Activated CD4-positive, alpha-beta T cell treated with anti-CD3 and anti-CD28 coated beads, Interleukin-2, amount 10 ng/mL, durations not matched to agents 7 days and 5 days (primary cell): ENCODE measurements at regions not wholly inside any gene's neighbourhood (a gene's known extent, or its start where the extent isn't known, plus 50 kb on each side); places are given as distances from the start of the nearest gene placed in this dataset.

Source experiments
- CTCF ChIA-PET: fragments of 350-600 bp; sonication (Branson Sonifier 250); formaldehyde crosslinking; loops from one replicate; lab custom pipeline; 2021; ENCODE audit warnings: antibody characterized with exemption; lab: Charles Lee
- POLR2A ChIA-PET: fragments of 350-600 bp; sonication (Branson Sonifier 250); formaldehyde crosslinking; loops from one replicate; lab custom pipeline; 2021; ENCODE audit warnings: antibody characterized with exemption; lab: Charles Lee
- DNase-seq: peaks from one replicate; pipeline ENCODE4 v3.0.0-alpha.2; 2020
- H3K27ac Mint-ChIP-seq: one replicate; pipeline ENCODE4 v1.8.0; 2021; ENCODE audit warnings: mild to moderate bottlenecking, moderate library complexity, mixed read lengths
- H3K27me3 Mint-ChIP-seq: one replicate; pipeline ENCODE4 v1.8.0; 2021; ENCODE audit warnings: mixed read lengths
- H3K36me3 Mint-ChIP-seq: one replicate; pipeline ENCODE4 v1.8.0; 2021; ENCODE audit warnings: low read depth, mixed read lengths
- H3K4me1 Mint-ChIP-seq: one replicate; pipeline ENCODE4 v1.8.0; 2021; ENCODE audit warnings: mixed read lengths
- H3K4me3 Mint-ChIP-seq: one replicate; pipeline ENCODE4 v1.8.0; 2021; ENCODE audit warnings: mild to moderate bottlenecking, moderate library complexity, mixed read lengths
- H3K9me3 Mint-ChIP-seq: one replicate; pipeline ENCODE4 v1.8.0; 2021; ENCODE audit warnings: mixed read lengths

- H3K36me3 Mint-ChIP-seq: no peaks in the 10 kb centered on the region
- POLR2A ChIA-PET: no interaction called here
Observed at GRCh38 chr15:62452667-62453066, 287.6 kb upstream of the C2CD4B start.

GRCh38 chr15:62453375-62453774 is 288.3 kb upstream of the C2CD4B start:
- H3K4me1 Mint-ChIP-seq: no peaks in the 10 kb centered on the region
- ChIA-PET CTCF (no interaction called here), POLR2A (no interaction called here)

More at GRCh38 chr15:62452667-62453066, 287.6 kb upstream of the C2CD4B start:
- CTCF ChIA-PET: no interaction called here
- H3K4me3 Mint-ChIP-seq: no peak overlapping the region
- no peaks in the 10 kb centered on the region for H3K27me3 Mint-ChIP-seq
- H3K4me1 Mint-ChIP-seq: no peaks in the 10 kb centered on the region
- no peak overlapping the region for H3K27ac Mint-ChIP-seq
- DNase-seq: no peak
- no peaks in the 10 kb centered on the region for H3K9me3 Mint-ChIP-seq

GRCh38 chr15:62453981-62454380 is 288.9 kb upstream of the C2CD4B start:
- Mint-ChIP-seq H3K4me3 (no peak overlapping the region), H3K27ac (no peak overlapping the region), H3K9me3 (no peaks in the 10 kb centered on the region), H3K36me3 (no peaks in the 10 kb centered on the region), H3K4me1 (no peaks in the 10 kb centered on the region), H3K27me3 (no peaks in the 10 kb centered on the region)
- ChIA-PET POLR2A (no interaction called here), CTCF (no interaction called here)
- DNase-seq: no peak

More at GRCh38 chr15:62453375-62453774, 288.3 kb upstream of the C2CD4B start:
- no peak for DNase-seq
- Mint-ChIP-seq H3K9me3 (no peaks in the 10 kb centered on the region), H3K4me3 (no peak overlapping the region), H3K27ac (no peak overlapping the region), H3K36me3 (no peaks in the 10 kb centered on the region), H3K27me3 (no peaks in the 10 kb centered on the region)

- ChIA-PET CTCF (no interaction called here), POLR2A (no interaction called here)
- H3K27ac Mint-ChIP-seq: no peak overlapping the region
- no peak overlapping the region for H3K4me3 Mint-ChIP-seq
- H3K36me3 Mint-ChIP-seq: no peaks in the 10 kb centered on the region
- no peak for DNase-seq
- no peaks in the 10 kb centered on the region for H3K9me3 Mint-ChIP-seq
- H3K4me1 Mint-ChIP-seq: no peaks in the 10 kb centered on the region
- H3K27me3 Mint-ChIP-seq: no peaks in the 10 kb centered on the region
Observed at GRCh38 chr15:62454567-62455172, 289.6 kb upstream of the C2CD4B start.

- Mint-ChIP-seq H3K27ac (no peak overlapping the region), H3K4me1 (no peaks in the 10 kb centered on the region), H3K36me3 (no peaks in the 10 kb centered on the region), H3K27me3 (no peaks in the 10 kb centered on the region), H3K4me3 (no peak overlapping the region), H3K9me3 (no peaks in the 10 kb centered on the region)
- no peak for DNase-seq
- POLR2A ChIA-PET: no interaction called here
- CTCF ChIA-PET: no interaction called here
Observed at GRCh38 chr15:62455441-62455921, 290.4 kb upstream of the C2CD4B start.

- no peak overlapping the region for H3K27ac Mint-ChIP-seq
- no peaks in the 10 kb centered on the region for H3K4me1 Mint-ChIP-seq
- no peaks in the 10 kb centered on the region for H3K36me3 Mint-ChIP-seq
- H3K27me3 Mint-ChIP-seq: no peaks in the 10 kb centered on the region
- H3K9me3 Mint-ChIP-seq: no peaks in the 10 kb centered on the region
- no peak for DNase-seq
- POLR2A ChIA-PET: no interaction called here
- CTCF ChIA-PET: no interaction called here
- no peak overlapping the region for H3K4me3 Mint-ChIP-seq
Observed at GRCh38 chr15:62456011-62456920, 291.2 kb upstream of the C2CD4B start.

GRCh38 chr15:62457100-62457499 is 292.0 kb upstream of the C2CD4B start:
- H3K27ac Mint-ChIP-seq: no peak overlapping the region
- ChIA-PET CTCF (no interaction called here), POLR2A (no interaction called here)
- H3K27me3 Mint-ChIP-seq: no peaks in the 10 kb centered on the region
- H3K9me3 Mint-ChIP-seq: no peaks in the 10 kb centered on the region
- no peaks in the 10 kb centered on the region for H3K36me3 Mint-ChIP-seq
- H3K4me1 Mint-ChIP-seq: no peaks in the 10 kb centered on the region
- no peak overlapping the region for H3K4me3 Mint-ChIP-seq
- DNase-seq: no peak

GRCh38 chr15:62459875-62460274 is 294.8 kb upstream of the C2CD4B start:
- Mint-ChIP-seq H3K27me3 (peaks cover 2% of the 10 kb centered on the region), H3K4me3 (no peak overlapping the region)
- POLR2A ChIA-PET: no interaction called here

GRCh38 chr15:62462268-62462667 is 297.2 kb upstream of the C2CD4B start:
- H3K9me3 Mint-ChIP-seq: no peaks in the 10 kb centered on the region
- ChIA-PET CTCF (no interaction called here), POLR2A (no interaction called here)
- no peak overlapping the region for H3K4me3 Mint-ChIP-seq
- no peaks in the 10 kb centered on the region for H3K36me3 Mint-ChIP-seq
- H3K4me1 Mint-ChIP-seq: no peaks in the 10 kb centered on the region
- no peak for DNase-seq
- no peak overlapping the region for H3K27ac Mint-ChIP-seq
- peaks cover 2% of the 10 kb centered on the region for H3K27me3 Mint-ChIP-seq

More at GRCh38 chr15:62459875-62460274, 294.8 kb upstream of the C2CD4B start:
- Mint-ChIP-seq H3K4me1 (no peaks in the 10 kb centered on the region), H3K36me3 (no peaks in the 10 kb centered on the region), H3K9me3 (no peaks in the 10 kb centered on the region), H3K27ac (no peak overlapping the region)
- no peak for DNase-seq
- CTCF ChIA-PET: interaction anchor here (0.6 kb wide), 1 partner anchor 9 kb away, joined by 3 read pairs; no protein-coding TSS in a partner anchor

- POLR2A ChIA-PET: no interaction called here
- H3K27ac Mint-ChIP-seq: no peak overlapping the region
- no peaks in the 10 kb centered on the region for H3K36me3 Mint-ChIP-seq
- peaks cover 2% of the 10 kb centered on the region for H3K27me3 Mint-ChIP-seq
- CTCF ChIA-PET: no interaction called here
- no peaks in the 10 kb centered on the region for H3K9me3 Mint-ChIP-seq
- H3K4me1 Mint-ChIP-seq: no peaks in the 10 kb centered on the region
- DNase-seq: no peak
- H3K4me3 Mint-ChIP-seq: no peak overlapping the region
Observed at GRCh38 chr15:62462721-62463120, 297.6 kb upstream of the C2CD4B start.

- POLR2A ChIA-PET: no interaction called here
- peaks cover 2% of the 10 kb centered on the region for H3K27me3 Mint-ChIP-seq
- H3K36me3 Mint-ChIP-seq: no peaks in the 10 kb centered on the region
- H3K9me3 Mint-ChIP-seq: no peaks in the 10 kb centered on the region
- H3K4me1 Mint-ChIP-seq: no peaks in the 10 kb centered on the region
- CTCF ChIA-PET: no interaction called here
- H3K27ac Mint-ChIP-seq: no peak overlapping the region
- H3K4me3 Mint-ChIP-seq: no peak overlapping the region
- no peak for DNase-seq
Observed at GRCh38 chr15:62464705-62465104, 299.6 kb upstream of the C2CD4B start.

GRCh38 chr15:62465173-62465572 is 300.1 kb upstream of the C2CD4B start:
- no peak overlapping the region for H3K27ac Mint-ChIP-seq
- no peaks in the 10 kb centered on the region for H3K4me1 Mint-ChIP-seq
- peaks cover 2% of the 10 kb centered on the region for H3K27me3 Mint-ChIP-seq
- no peaks in the 10 kb centered on the region for H3K9me3 Mint-ChIP-seq
- ChIA-PET POLR2A (no interaction called here), CTCF (no interaction called here)
- H3K36me3 Mint-ChIP-seq: no peaks in the 10 kb centered on the region
- no peak for DNase-seq
- H3K4me3 Mint-ChIP-seq: no peak overlapping the region

- ChIA-PET CTCF (no interaction called here), POLR2A (interaction anchor here (0.6 kb wide), 1 partner anchor 303 kb away, joined by 3 read pairs; no protein-coding TSS in a partner anchor)
- Mint-ChIP-seq H3K4me1 (no peaks in the 10 kb centered on the region), H3K27ac (no peak overlapping the region), H3K27me3 (peaks cover 2% of the 10 kb centered on the region), H3K4me3 (no peak overlapping the region), H3K9me3 (no peaks in the 10 kb centered on the region), H3K36me3 (no peaks in the 10 kb centered on the region)
- DNase-seq: no peak
Observed at GRCh38 chr15:62469478-62469873, 304.4 kb upstream of the C2CD4B start.
